Immature natural killer cell (primary cell): ENCODE measurements at regions not wholly inside any gene's neighbourhood (a gene's known extent, or its start where the extent isn't known, plus 50 kb on each side); places are given as distances from the start of the nearest gene placed in this dataset.

Experiments used
- DNase-seq, 3 donors: peaks; one replicate each; pipeline ENCODE4 v3.0.0; 2022; ENCODE audit warnings: mixed read lengths in 1 of 3
- H3K27ac Mint-ChIP-seq, 6 donors: one replicate each; pipeline ENCODE4 v1.8.0; 2020; ENCODE audit warnings: mixed read lengths in 6 of 6, mild to moderate bottlenecking in 5 of 6, inconsistent platforms in 4 of 6, moderate library complexity in 3 of 6
- H3K27me3 Mint-ChIP-seq, 3 donors: one replicate each; pipeline ENCODE4 v1.8.0; 2020 to 2021; ENCODE audit warnings: low read depth in 3 of 3, mild to moderate bottlenecking in 3 of 3, mixed read lengths in 3 of 3, moderate library complexity in 3 of 3, inconsistent platforms in 1 of 3
- H3K36me3 Mint-ChIP-seq, 3 donors: one replicate each; pipeline ENCODE4 v1.8.0; 2020; ENCODE audit warnings: mixed read lengths in 3 of 3, inconsistent platforms in 2 of 3, mild to moderate bottlenecking in 2 of 3
- H3K4me1 Mint-ChIP-seq, 2 donors: one replicate each; pipeline ENCODE4 v1.8.0; 2020; ENCODE audit warnings: inconsistent platforms in 2 of 2, mild to moderate bottlenecking in 2 of 2, mixed read lengths in 2 of 2, moderate library complexity in 1 of 2
- H3K4me3 Mint-ChIP-seq, 5 donors: one replicate each; pipeline ENCODE4 v1.8.0; 2020; ENCODE audit warnings: mild to moderate bottlenecking in 5 of 5, mixed read lengths in 5 of 5, inconsistent platforms in 3 of 5, moderate library complexity in 3 of 5
- H3K9me3 Mint-ChIP-seq, 6 donors: one replicate each; pipeline ENCODE4 v1.8.0; 2020; ENCODE audit warnings: mild to moderate bottlenecking in 6 of 6, mixed read lengths in 6 of 6, inconsistent platforms in 4 of 6, moderate library complexity in 3 of 6

- no peak overlapping the region for H3K27ac Mint-ChIP-seq
- no peaks in the 10 kb centered on the region for H3K4me1 Mint-ChIP-seq
- no peaks in the 10 kb centered on the region for H3K36me3 Mint-ChIP-seq
- no peak overlapping the region for H3K4me3 Mint-ChIP-seq
- no peaks in the 10 kb centered on the region for H3K9me3 Mint-ChIP-seq
- H3K27me3 Mint-ChIP-seq, result peaks cover 0 to 2% (median 1%) of the 10 kb centered on the region in 3 donors
- no peak for DNase-seq
These were observed 332.2 kb downstream of the CCSER2 start for GRCh38 chr10:84660450-84661159.

GRCh38 chr10:84665211-84665610, 336.8 kb downstream of the CCSER2 start:
- H3K4me3 Mint-ChIP-seq, result no peak overlapping the region
- no peak for DNase-seq
- H3K27ac Mint-ChIP-seq, result no peak overlapping the region
- H3K4me1 Mint-ChIP-seq, result no peaks in the 10 kb centered on the region
- H3K9me3 Mint-ChIP-seq, result no peaks in the 10 kb centered on the region
- no peaks in the 10 kb centered on the region for H3K36me3 Mint-ChIP-seq
- H3K27me3 Mint-ChIP-seq, result peaks cover 0 to 4% (median 3%) of the 10 kb centered on the region in 3 donors

- no peak for DNase-seq
- H3K4me3 Mint-ChIP-seq, result no peak overlapping the region
- no peaks in the 10 kb centered on the region for H3K4me1 Mint-ChIP-seq
- no peaks in the 10 kb centered on the region for H3K9me3 Mint-ChIP-seq
- H3K27me3 Mint-ChIP-seq, result peaks cover 0 to 4% (median 2%) of the 10 kb centered on the region in 3 donors
- no peaks in the 10 kb centered on the region for H3K36me3 Mint-ChIP-seq
- no peak overlapping the region for H3K27ac Mint-ChIP-seq
These were observed 337.6 kb downstream of the CCSER2 start for GRCh38 chr10:84665883-84666463.

GRCh38 chr10:84668186-84668763, 339.9 kb downstream of the CCSER2 start:
- H3K9me3 Mint-ChIP-seq, result no peaks in the 10 kb centered on the region
- H3K27ac Mint-ChIP-seq, result no peak overlapping the region
- DNase-seq, result no peak
- no peak overlapping the region for H3K4me3 Mint-ChIP-seq
- H3K4me1 Mint-ChIP-seq, result no peaks in the 10 kb centered on the region
- no peaks in the 10 kb centered on the region for H3K36me3 Mint-ChIP-seq
- peaks cover 0 to 4% (median 2%) of the 10 kb centered on the region in 3 donors for H3K27me3 Mint-ChIP-seq

- no peaks in the 10 kb centered on the region for H3K36me3 Mint-ChIP-seq
- peaks cover 0 to 6% (median 4%) of the 10 kb centered on the region in 3 donors for H3K27me3 Mint-ChIP-seq
These were observed 346.7 kb downstream of the CCSER2 start for GRCh38 chr10:84675060-84675459.

GRCh38 chr10:84676536-84676935, 348.1 kb downstream of the CCSER2 start:
- Mint-ChIP-seq H3K4me3 (no peak overlapping the region), H3K36me3 (no peaks in the 10 kb centered on the region), H3K27ac (no peak overlapping the region), H3K9me3 (peaks cover 0 to 1% (median 0%) of the 10 kb centered on the region in 6 donors), H3K4me1 (no peaks in the 10 kb centered on the region), H3K27me3 (peaks cover 0 to 6% (median 4%) of the 10 kb centered on the region in 3 donors)
- no peak for DNase-seq

More at GRCh38 chr10:84675060-84675459, 346.7 kb downstream of the CCSER2 start:
- no peak overlapping the region for H3K27ac Mint-ChIP-seq
- no peaks in the 10 kb centered on the region for H3K4me1 Mint-ChIP-seq
- H3K4me3 Mint-ChIP-seq, result no peak overlapping the region
- DNase-seq, result no peak
- H3K9me3 Mint-ChIP-seq, result no peaks in the 10 kb centered on the region

GRCh38 chr10:84681781-84682180, 353.4 kb downstream of the CCSER2 start:
- no peaks in the 10 kb centered on the region for H3K4me1 Mint-ChIP-seq

GRCh38 chr10:84683550-84683949, 355.2 kb downstream of the CCSER2 start:
- H3K4me3 Mint-ChIP-seq, result no peak overlapping the region
- no peaks in the 10 kb centered on the region for H3K4me1 Mint-ChIP-seq
- H3K27ac Mint-ChIP-seq, result no peak overlapping the region
- DNase-seq, result no peak
- no peaks in the 10 kb centered on the region for H3K36me3 Mint-ChIP-seq
- peaks cover 0 to 1% (median 0%) of the 10 kb centered on the region in 6 donors for H3K9me3 Mint-ChIP-seq
- H3K27me3 Mint-ChIP-seq, result peaks cover 0 to 6% (median 0%) of the 10 kb centered on the region in 3 donors

More at GRCh38 chr10:84681781-84682180, 353.4 kb downstream of the CCSER2 start:
- Mint-ChIP-seq H3K27me3 (peaks cover 3 to 4% (median 4%) of the 10 kb centered on the region in 3 donors), H3K27ac (no peak overlapping the region), H3K36me3 (no peaks in the 10 kb centered on the region), H3K4me3 (no peak overlapping the region), H3K9me3 (peaks cover 0 to 1% (median 0%) of the 10 kb centered on the region in 6 donors)
- no peak for DNase-seq

GRCh38 chr10:84683980-84684740, 355.8 kb downstream of the CCSER2 start:
- Mint-ChIP-seq H3K27me3 (peaks cover 0 to 6% (median 0%) of the 10 kb centered on the region in 3 donors), H3K4me3 (no peak overlapping the region), H3K36me3 (no peaks in the 10 kb centered on the region), H3K9me3 (peaks cover 0 to 1% (median 0%) of the 10 kb centered on the region in 6 donors), H3K4me1 (no peaks in the 10 kb centered on the region), H3K27ac (no peak overlapping the region)
- no peak for DNase-seq

GRCh38 chr10:84685047-84685660, 356.8 kb downstream of the CCSER2 start:
- no peaks in the 10 kb centered on the region for H3K36me3 Mint-ChIP-seq
- H3K9me3 Mint-ChIP-seq, result peaks cover 0 to 1% (median 0%) of the 10 kb centered on the region in 6 donors

GRCh38 chr10:84693006-84693405, 364.6 kb downstream of the CCSER2 start:
- Mint-ChIP-seq H3K9me3 (peaks cover 0 to 11% (median 0%) of the 10 kb centered on the region in 6 donors), H3K27me3 (peaks cover 1 to 2% (median 2%) of the 10 kb centered on the region in 3 donors), H3K36me3 (no peaks in the 10 kb centered on the region)

More at GRCh38 chr10:84685047-84685660, 356.8 kb downstream of the CCSER2 start:
- no peak overlapping the region for H3K27ac Mint-ChIP-seq
- H3K27me3 Mint-ChIP-seq, result peaks cover 0 to 6% (median 0%) of the 10 kb centered on the region in 3 donors
- no peak for DNase-seq
- H3K4me1 Mint-ChIP-seq, result no peaks in the 10 kb centered on the region
- no peak overlapping the region for H3K4me3 Mint-ChIP-seq

GRCh38 chr10:84695902-84696301, 367.5 kb downstream of the CCSER2 start:
- no peaks in the 10 kb centered on the region for H3K36me3 Mint-ChIP-seq
- peaks cover 0 to 11% (median 1%) of the 10 kb centered on the region in 6 donors for H3K9me3 Mint-ChIP-seq
- no peaks in the 10 kb centered on the region for H3K4me1 Mint-ChIP-seq
- DNase-seq, result no peak
- peaks cover 2 to 6% (median 2%) of the 10 kb centered on the region in 3 donors for H3K27me3 Mint-ChIP-seq
- no peak overlapping the region for H3K4me3 Mint-ChIP-seq
- H3K27ac Mint-ChIP-seq, result no peak overlapping the region

More at GRCh38 chr10:84693006-84693405, 364.6 kb downstream of the CCSER2 start:
- Mint-ChIP-seq H3K4me3 (no peak overlapping the region), H3K27ac (no peak overlapping the region), H3K4me1 (no peaks in the 10 kb centered on the region)
- no peak for DNase-seq

GRCh38 chr10:84696610-84697009, 368.2 kb downstream of the CCSER2 start:
- peaks cover 2 to 6% (median 2%) of the 10 kb centered on the region in 3 donors for H3K27me3 Mint-ChIP-seq

More at GRCh38 chr10:84696610-84697009, 368.2 kb downstream of the CCSER2 start:
- no peak for DNase-seq
- no peak overlapping the region for H3K4me3 Mint-ChIP-seq
- H3K36me3 Mint-ChIP-seq, result no peaks in the 10 kb centered on the region
- no peaks in the 10 kb centered on the region for H3K4me1 Mint-ChIP-seq
- H3K9me3 Mint-ChIP-seq, result peaks cover 0 to 11% (median 1%) of the 10 kb centered on the region in 6 donors
- H3K27ac Mint-ChIP-seq, result no peak overlapping the region
